Osteocyte (in vitro differentiated cells): ENCODE measurements at regions not wholly inside any gene's neighbourhood (a gene's known extent, or its start where the extent isn't known, plus 50 kb on each side); places are given as distances from the start of the nearest gene placed in this dataset.

Experiments used
- DNase-seq: peaks from one replicate; pipeline ENCODE4 v3.0.0; 2021; ENCODE audit warnings: mixed read lengths; ENCODE audit not compliant: unreplicated experiment; ENCODE audit errors: extremely low spot score
- H3K27ac Mint-ChIP-seq: one replicate; pipeline ENCODE4 v1.8.0; 2021; ENCODE audit warnings: mild to moderate bottlenecking, mixed read lengths; ENCODE audit not compliant: unreplicated experiment
- H3K27me3 Mint-ChIP-seq: one replicate; pipeline ENCODE4 v1.8.0; 2021; ENCODE audit warnings: mixed read lengths; ENCODE audit not compliant: unreplicated experiment
- H3K36me3 Mint-ChIP-seq: one replicate; pipeline ENCODE4 v1.8.0; 2021; ENCODE audit warnings: mixed read lengths; ENCODE audit not compliant: unreplicated experiment
- H3K4me1 Mint-ChIP-seq: one replicate; pipeline ENCODE4 v1.8.0; 2021; ENCODE audit warnings: mixed read lengths; ENCODE audit not compliant: unreplicated experiment
- H3K4me3 Mint-ChIP-seq: one replicate; pipeline ENCODE4 v1.8.0; 2021; ENCODE audit warnings: mild to moderate bottlenecking, moderate library complexity, mixed read lengths; ENCODE audit not compliant: unreplicated experiment
- H3K9me3 Mint-ChIP-seq: one replicate; pipeline ENCODE4 v1.8.0; 2021; ENCODE audit warnings: mixed read lengths; ENCODE audit not compliant: unreplicated experiment
- CTCF ChIP-seq: fragments of 200-600 bp; sonication (generic); IDR thresholded peaks from 2 replicates; pipeline ENCODE4 v1.5.0; 2021; ENCODE audit warnings: antibody characterized with exemption, mild to moderate bottlenecking, moderate library complexity

GRCh38 chr20:11090751-11091150 is 417.0 kb upstream of the JAG1 start:
- H3K36me3 Mint-ChIP-seq, result no peaks in the 10 kb centered on the region

GRCh38 chr20:11091511-11091910 is 417.7 kb upstream of the JAG1 start:
- peak overlapping the region; percentile 20 for H3K27ac Mint-ChIP-seq
- no peaks in the 10 kb centered on the region for H3K36me3 Mint-ChIP-seq
- no peaks in the 10 kb centered on the region for H3K27me3 Mint-ChIP-seq
- peaks cover 17% of the 10 kb centered on the region for H3K4me1 Mint-ChIP-seq
- no peak overlapping the region for H3K4me3 Mint-ChIP-seq
- TF ChIP-seq CTCF, result no peak
- DNase-seq, result no peak
- H3K9me3 Mint-ChIP-seq, result peaks cover 5% of the 10 kb centered on the region

More at GRCh38 chr20:11090751-11091150, 417.0 kb upstream of the JAG1 start:
- Mint-ChIP-seq H3K4me3 (no peak overlapping the region), H3K9me3 (peaks cover 5% of the 10 kb centered on the region), H3K4me1 (peaks cover 17% of the 10 kb centered on the region), H3K27ac (no peak overlapping the region), H3K27me3 (no peaks in the 10 kb centered on the region)
- TF ChIP-seq CTCF, result no peak
- no peak for DNase-seq

- Mint-ChIP-seq H3K36me3 (no peaks in the 10 kb centered on the region), H3K4me1 (peaks cover 17% of the 10 kb centered on the region), H3K4me3 (no peak overlapping the region), H3K27ac (no peak overlapping the region), H3K9me3 (peaks cover 5% of the 10 kb centered on the region), H3K27me3 (no peaks in the 10 kb centered on the region)
- TF ChIP-seq CTCF, result no peak
- no peak for DNase-seq
Observed at GRCh38 chr20:11092151-11092550, 418.4 kb upstream of the JAG1 start.

GRCh38 chr20:11094196-11094595 is 420.4 kb upstream of the JAG1 start:
- Mint-ChIP-seq H3K36me3 (no peaks in the 10 kb centered on the region), H3K27me3 (no peaks in the 10 kb centered on the region), H3K4me3 (no peak overlapping the region), H3K4me1 (peaks cover 17% of the 10 kb centered on the region), H3K9me3 (peaks cover 3% of the 10 kb centered on the region), H3K27ac (no peak overlapping the region)
- TF ChIP-seq CTCF, result no peak
- DNase-seq, result no peak

- DNase-seq, result no peak
- no peaks in the 10 kb centered on the region for H3K36me3 Mint-ChIP-seq
- no peak for TF ChIP-seq CTCF
- H3K9me3 Mint-ChIP-seq, result peaks cover 3% of the 10 kb centered on the region
- H3K4me1 Mint-ChIP-seq, result peaks cover 17% of the 10 kb centered on the region
- H3K27me3 Mint-ChIP-seq, result no peaks in the 10 kb centered on the region
- no peak overlapping the region for H3K4me3 Mint-ChIP-seq
- no peak overlapping the region for H3K27ac Mint-ChIP-seq
Observed at GRCh38 chr20:11094711-11095110, 420.9 kb upstream of the JAG1 start.
